Natural killer cell (primary cell): ENCODE measurements at regions not wholly inside any gene's neighbourhood (a gene's known extent, or its start where the extent isn't known, plus 50 kb on each side); places are given as distances from the start of the nearest gene placed in this dataset.
"Not testable (repeated sequence)": the region's sequence is repeated elsewhere in the genome, so short reads cannot be mapped to it uniquely, and the experiment has no call there.

ENCODE experiments used
- ATAC-seq, 3 donors: fragments of 150-1000 bp in 2 of 3; fragments of 200-7000 bp in 1 of 3; cut with Tn5 transposase; 1 replicate in 1 of 3; 2 replicates in 2 of 3; pipeline ENCODE4 v1.10.0; 2021; ENCODE audit warnings: mild to moderate bottlenecking in 2 of 3, moderate library complexity in 2 of 3
- DNase-seq, 2 donors: peaks; one replicate each; pipeline versions ENCODE4 v3.0.0 to v3.0.0-alpha.2; 2013 to 2021; ENCODE audit warnings: mixed read lengths in 1 of 2
- H3K27ac ChIP-seq: one replicate; pipeline ENCODE4 v1.5.1; 2013; ENCODE audit warnings: mild to moderate bottlenecking, low read length
- H3K27me3 ChIP-seq: one replicate; pipeline ENCODE4 v1.6.1; 2013; ENCODE audit warnings: low read length; ENCODE audit not compliant: control insufficient read depth, insufficient read depth
- H3K36me3 ChIP-seq: one replicate; pipeline ENCODE4 v1.6.1; 2013; ENCODE audit warnings: low read length; ENCODE audit not compliant: control insufficient read depth, insufficient read depth
- H3K4me1 ChIP-seq: one replicate; pipeline ENCODE4 v1.6.1; 2013; ENCODE audit warnings: low read length; ENCODE audit not compliant: control insufficient read depth, insufficient read depth
- H3K4me3 ChIP-seq: one replicate; pipeline ENCODE4 v1.5.1; 2013; ENCODE audit warnings: low read length
- H3K9me3 ChIP-seq: one replicate; pipeline ENCODE4 v1.6.1; 2013; ENCODE audit warnings: low read length; ENCODE audit not compliant: control insufficient read depth, insufficient read depth
- H3K27ac Mint-ChIP-seq, 2 donors: one replicate each; pipeline ENCODE4 v1.8.0; 2022; ENCODE audit warnings: mild to moderate bottlenecking in 2 of 2, mixed read lengths in 2 of 2, moderate library complexity in 1 of 2
- H3K27me3 Mint-ChIP-seq, 2 donors: one replicate each; pipeline ENCODE4 v1.8.0; 2022; ENCODE audit warnings: low read depth in 2 of 2, mixed read lengths in 2 of 2
- H3K36me3 Mint-ChIP-seq: one replicate; pipeline ENCODE4 v1.8.0; 2022; ENCODE audit warnings: mixed read lengths
- H3K4me1 Mint-ChIP-seq, 2 donors: one replicate each; pipeline ENCODE4 v1.8.0; 2022; ENCODE audit warnings: mixed read lengths in 2 of 2
- H3K4me3 Mint-ChIP-seq: one replicate; pipeline ENCODE4 v1.8.0; 2022; ENCODE audit warnings: mild to moderate bottlenecking, moderate library complexity, mixed read lengths
- H3K9me3 Mint-ChIP-seq, 2 donors: one replicate each; pipeline ENCODE4 v1.8.0; 2022; ENCODE audit warnings: mixed read lengths in 2 of 2
- CTCF ChIP-seq: fragments of 200-600 bp; IDR thresholded peaks from one replicate; pipeline ENCODE4 v1.8.0; 2022; ENCODE audit warnings: antibody characterized with exemption
- WGBS: methylation state at CpG from one replicate; pipeline ENCODE4 v1.1.7; 2013; ENCODE audit warnings: missing lambda C conversion rate; ENCODE audit not compliant: insufficient coverage; 5-methylcytosine and 5-hydroxymethylcytosine counted together
- intact Hi-C: fragments of 100-400 bp; cut with micrococcal nuclease; formaldehyde crosslinking; loops from one replicate; pipeline ENCODE4 v1.14.2; 2022

GRCh38 chr13:28575200-28575599 is 80.3 kb upstream of the FLT1 start:
- Mint-ChIP-seq H3K36me3 (no peaks in the 10 kb centered on the region), H3K4me3 (no peak overlapping the region), H3K27me3 (peaks cover 8 to 10% of the 10 kb centered on the region in 2 donors), H3K4me1 (no peaks in the 10 kb centered on the region), H3K27ac (no peak overlapping the region), H3K9me3 (no peaks in the 10 kb centered on the region)
- Histone ChIP-seq H3K27ac (no peak overlapping the region), H3K36me3 (no peaks in the 10 kb centered on the region), H3K27me3 (no peaks in the 10 kb centered on the region), H3K4me1 (no peaks in the 10 kb centered on the region), H3K4me3 (no peak overlapping the region), H3K9me3 (no peaks in the 10 kb centered on the region)
- intact Hi-C loops: no loop called here
- no peak for TF ChIP-seq CTCF
- ATAC-seq (no peak), DNase-seq (no peak)
- 77% methylated on average over 7 of the region's 8 CpGs for WGBS

- intact Hi-C loops: no loop called here
- no peak for TF ChIP-seq CTCF
- Histone ChIP-seq H3K36me3 (no peaks in the 10 kb centered on the region), H3K27me3 (no peaks in the 10 kb centered on the region), H3K9me3 (no peaks in the 10 kb centered on the region), H3K4me3 (no peak overlapping the region), H3K4me1 (no peaks in the 10 kb centered on the region), H3K27ac (no peak overlapping the region)
- no peak for ATAC-seq
- Mint-ChIP-seq H3K4me3 (no peak overlapping the region), H3K27me3 (peaks cover 8 to 10% of the 10 kb centered on the region in 2 donors), H3K9me3 (no peaks in the 10 kb centered on the region), H3K4me1 (no peaks in the 10 kb centered on the region), H3K36me3 (no peaks in the 10 kb centered on the region), H3K27ac (no peak overlapping the region)
- peak in 1 of 2 donors; percentile 17 for DNase-seq
- WGBS: 70% methylated on average over 8 of the region's 10 CpGs
These were observed 79.8 kb upstream of the FLT1 start for GRCh38 chr13:28574617-28575142.

DNA sequence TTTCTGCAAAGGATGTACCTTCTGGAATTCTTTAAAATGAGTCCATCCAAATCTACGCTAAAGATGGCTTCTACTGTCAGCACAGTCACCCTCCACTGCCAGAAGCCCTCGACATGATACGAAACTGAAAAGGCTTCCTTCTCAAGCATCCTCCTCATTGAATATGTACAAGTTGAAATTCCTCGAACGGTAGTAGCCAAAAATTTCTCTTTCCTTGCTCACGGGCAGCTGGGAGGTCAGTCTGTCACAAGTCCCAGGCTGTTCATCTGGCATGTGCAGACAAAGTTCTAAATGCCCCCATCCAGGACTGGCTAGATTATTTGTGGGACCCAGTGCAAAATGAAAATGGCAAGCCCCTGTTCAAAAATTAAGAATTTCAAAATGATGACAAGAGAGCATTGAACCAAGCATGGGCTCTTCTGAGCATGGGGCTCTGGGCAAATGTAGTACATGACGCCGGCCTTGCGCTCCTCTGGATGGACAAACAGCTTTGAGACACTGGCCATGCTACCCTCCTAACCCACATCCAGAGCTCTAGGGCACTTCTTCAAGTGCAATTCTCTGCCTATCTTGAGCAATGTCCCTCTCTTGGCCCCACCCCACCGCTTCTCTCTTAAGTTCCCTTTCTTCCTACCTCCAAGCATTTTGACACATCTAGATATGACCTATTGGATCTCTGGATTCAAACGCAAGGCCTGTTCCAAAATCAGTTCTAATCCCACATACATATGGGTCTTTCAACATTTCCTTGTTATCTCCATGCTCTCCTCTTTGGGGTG is 78.9 kb upstream of the FLT1 start:
- Histone ChIP-seq H3K36me3 (no peaks in the 10 kb centered on the region), H3K9me3 (no peaks in the 10 kb centered on the region), H3K4me1 (no peaks in the 10 kb centered on the region), H3K4me3 (no peak overlapping the region), H3K27me3 (no peaks in the 10 kb centered on the region), H3K27ac (no peak overlapping the region)
- intact Hi-C loops: no loop called here
- Mint-ChIP-seq H3K36me3 (no peaks in the 10 kb centered on the region), H3K4me3 (no peak overlapping the region), H3K27ac (no peak overlapping the region), H3K9me3 (no peaks in the 10 kb centered on the region), H3K27me3 (peaks cover 8 to 14% of the 10 kb centered on the region in 2 donors), H3K4me1 (no peaks in the 10 kb centered on the region)
- 82% methylated on average over 11 of the region's 11 CpGs for WGBS
- no peak for TF ChIP-seq CTCF
- ATAC-seq (no peak), DNase-seq (no peak)

DNA sequence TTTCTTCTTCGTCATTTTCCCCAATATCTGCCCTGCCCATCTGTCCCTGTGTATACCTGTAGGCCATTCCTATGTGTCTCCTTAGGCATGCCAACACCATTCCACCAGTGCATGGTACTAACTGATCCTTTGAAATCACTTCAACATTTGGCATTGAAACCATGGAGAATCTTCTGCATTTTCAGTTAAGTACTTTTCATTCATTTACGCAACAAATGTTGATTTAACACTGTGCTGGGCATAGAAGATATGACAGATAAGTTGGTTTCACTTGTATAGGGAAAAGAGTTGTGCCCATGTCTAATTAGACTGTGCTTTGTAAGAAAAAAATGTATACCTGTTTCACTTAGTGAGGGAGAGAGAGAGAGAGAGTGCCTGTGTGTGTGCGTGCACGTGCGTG is 77.9 kb upstream of the FLT1 start:
- Mint-ChIP-seq H3K27ac (no peak overlapping the region), H3K9me3 (no peaks in the 10 kb centered on the region), H3K4me3 (no peak overlapping the region), H3K36me3 (no peaks in the 10 kb centered on the region), H3K4me1 (no peaks in the 10 kb centered on the region), H3K27me3 (peaks cover 8 to 9% of the 10 kb centered on the region in 2 donors)
- Histone ChIP-seq H3K9me3 (no peaks in the 10 kb centered on the region), H3K36me3 (no peaks in the 10 kb centered on the region), H3K4me1 (no peaks in the 10 kb centered on the region), H3K27ac (no peak overlapping the region), H3K4me3 (no peak overlapping the region), H3K27me3 (no peaks in the 10 kb centered on the region)
- no peak for TF ChIP-seq CTCF
- 99% methylated on average over 5 of the region's 5 CpGs for WGBS
- intact Hi-C loops: no loop called here
- no peak for ATAC-seq
- DNase-seq: no peak

DNA sequence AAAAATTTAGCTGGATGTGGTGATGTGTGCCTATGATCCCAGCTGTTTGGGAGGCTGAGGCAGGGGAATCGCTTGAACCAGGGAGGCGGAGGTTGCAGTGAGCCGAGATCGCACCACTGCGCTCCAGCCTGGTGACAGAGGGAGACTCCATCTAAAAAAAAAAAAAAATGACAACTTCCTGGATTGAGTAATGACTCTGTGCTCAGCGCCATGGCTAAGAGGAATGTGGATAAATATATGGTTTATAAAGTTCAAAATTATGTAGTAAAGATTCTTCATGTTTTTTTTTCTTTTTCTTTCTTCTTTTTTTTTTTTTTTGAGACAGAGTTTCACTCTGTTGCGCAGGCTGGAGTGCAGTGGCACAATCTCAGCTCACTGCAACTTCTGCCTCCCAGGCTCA is 75.4 kb upstream of the FLT1 start:
- H3K9me3 ChIP-seq, H3K9me3 Mint-ChIP-seq, intact Hi-C loops, H3K36me3 ChIP-seq, H3K4me1 ChIP-seq, H3K36me3 Mint-ChIP-seq, H3K27me3 ChIP-seq, H3K4me3 Mint-ChIP-seq, H3K4me3 ChIP-seq, H3K27ac ChIP-seq, H3K27ac Mint-ChIP-seq, ATAC-seq, DNase-seq, H3K4me1 Mint-ChIP-seq, H3K27me3 Mint-ChIP-seq: not testable (repeated sequence)
- 93% methylated on average over 6 of the region's 7 CpGs for WGBS
